Right lobe of liver (tissue), 4 donors: ENCODE measurements at regions not wholly inside any gene's neighbourhood (a gene's known extent, or its start where the extent isn't known, plus 50 kb on each side); places are given as distances from the start of the nearest gene placed in this dataset.

ENCODE experiments used
- CTCF ChIP-seq, 4 donors: fragments of 200-600 bp in 3 of 4; fragments of 450-650 bp in 1 of 4; IDR thresholded peaks; one replicate each; pipeline versions ENCODE4 v1.5.1 to v1.8.0; 2016 to 2022; ENCODE audit warnings: antibody characterized with exemption in 4 of 4, mild to moderate bottlenecking in 2 of 4
- POLR2A ChIP-seq: fragments of 450-650 bp; IDR thresholded peaks from one replicate; pipeline ENCODE4 v1.6.1; 2017; ENCODE audit warnings: antibody characterized with exemption, mild to moderate bottlenecking
- donor health status: DM: no; HTN: no; CAD: no.
- donor health status: DM: no; HTN: no; CAD: no.
- donor health status: DM: no; HTN: yes; CAD: no.

- TF ChIP-seq CTCF (IDR thresholded peaks at IDR 0.05) = no peak
- no peak for TF ChIP-seq POLR2A
Observed at GRCh38 chr6:139654309-139654708, 279.9 kb upstream of the CITED2 start.
